ENCODE measurements at regions not wholly inside any gene's neighbourhood (a gene's known extent, or its start where the extent isn't known, plus 50 kb on each side); places are given as distances from the start of the nearest gene placed in this dataset.

DNA sequence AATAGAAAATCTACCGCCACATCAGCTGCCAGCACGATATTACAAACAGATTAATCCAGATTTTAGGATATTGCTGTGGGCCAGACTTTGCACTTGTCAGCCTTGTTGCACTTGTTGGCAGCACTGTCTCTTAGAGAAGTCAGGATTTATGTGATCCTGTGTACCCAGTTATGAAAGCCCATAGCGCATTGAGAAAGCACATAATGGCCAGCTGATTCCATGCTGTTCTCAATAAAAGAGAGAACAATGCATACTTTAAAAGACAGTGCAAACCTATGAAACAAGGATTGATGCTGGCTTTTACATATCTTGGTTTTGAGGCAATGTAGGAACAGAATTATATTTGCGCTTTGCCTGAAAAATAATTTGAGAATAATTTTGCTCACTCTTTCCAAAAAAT lies 140.8 kb downstream of the CEP120 start:
- TF ChIP-seq, protein P1, sequence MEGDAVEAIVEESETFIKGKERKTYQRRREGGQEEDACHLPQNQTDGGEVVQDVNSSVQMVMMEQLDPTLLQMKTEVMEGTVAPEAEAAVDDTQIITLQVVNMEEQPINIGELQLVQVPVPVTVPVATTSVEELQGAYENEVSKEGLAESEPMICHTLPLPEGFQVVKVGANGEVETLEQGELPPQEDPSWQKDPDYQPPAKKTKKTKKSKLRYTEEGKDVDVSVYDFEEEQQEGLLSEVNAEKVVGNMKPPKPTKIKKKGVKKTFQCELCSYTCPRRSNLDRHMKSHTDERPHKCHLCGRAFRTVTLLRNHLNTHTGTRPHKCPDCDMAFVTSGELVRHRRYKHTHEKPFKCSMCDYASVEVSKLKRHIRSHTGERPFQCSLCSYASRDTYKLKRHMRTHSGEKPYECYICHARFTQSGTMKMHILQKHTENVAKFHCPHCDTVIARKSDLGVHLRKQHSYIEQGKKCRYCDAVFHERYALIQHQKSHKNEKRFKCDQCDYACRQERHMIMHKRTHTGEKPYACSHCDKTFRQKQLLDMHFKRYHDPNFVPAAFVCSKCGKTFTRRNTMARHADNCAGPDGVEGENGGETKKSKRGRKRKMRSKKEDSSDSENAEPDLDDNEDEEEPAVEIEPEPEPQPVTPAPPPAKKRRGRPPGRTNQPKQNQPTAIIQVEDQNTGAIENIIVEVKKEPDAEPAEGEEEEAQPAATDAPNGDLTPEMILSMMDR (IDR thresholded peaks at IDR 0.05 in 4 of 5, conservative IDR thresholded peaks at IDR 0.05 in 1 of 5): no peak
- no peak for TF ChIP-seq POLR2A (IDR thresholded peaks at IDR 0.05)
